ENCODE measurements at regions not wholly inside any gene's neighbourhood (a gene's known extent, or its start where the extent isn't known, plus 50 kb on each side); places are given as distances from the start of the nearest gene placed in this dataset.
A peak's percentile ranks its signal among the peaks of the same experiment; 100 is the strongest.

GRCh38 chr16:31710880-31711279 lies 162.7 kb upstream of the ZNF267 start:
- Mint-ChIP-seq H3K27ac (ENCODE audit: unreplicated experiment) (no peak overlapping the region), H3K27me3 (ENCODE audit: unreplicated experiment) (no peaks in the 10 kb centered on the region), H3K9me3 (ENCODE audit: low read depth, unreplicated experiment) (no peaks in the 10 kb centered on the region), H3K4me3 (ENCODE audit: low read depth, unreplicated experiment) (no peak overlapping the region), H3K4me1 (ENCODE audit: low read depth, unreplicated experiment) (peaks cover 14% of the 10 kb centered on the region), H3K36me3 (ENCODE audit: insufficient read depth, unreplicated experiment) (peaks cover 46% of the 10 kb centered on the region)
- TF ChIP-seq CTCF (IDR thresholded peaks at IDR 0.05; ENCODE audit: unreplicated experiment): no peak
- intact Hi-C loops (cut with micrococcal nuclease; ENCODE audit: unreplicated experiment): loop anchor here (5.0 to 10.0 kb wide), 3 partner anchors 56 to 224 kb away; no protein-coding TSS in a partner anchor
- DNase-seq: no peak
- CTCF ChIA-PET: no interaction called here
- BruUV-seq (replicated peaks): no TSS peak

- CTCF ChIA-PET: no interaction called here
- Mint-ChIP-seq H3K4me3 (ENCODE audit: low read depth, unreplicated experiment) (no peak overlapping the region), H3K9me3 (ENCODE audit: low read depth, unreplicated experiment) (no peaks in the 10 kb centered on the region), H3K27me3 (ENCODE audit: unreplicated experiment) (no peaks in the 10 kb centered on the region), H3K36me3 (ENCODE audit: insufficient read depth, unreplicated experiment) (peaks cover 41% of the 10 kb centered on the region), H3K27ac (ENCODE audit: unreplicated experiment) (peak overlapping the region; percentile 51), H3K4me1 (ENCODE audit: low read depth, unreplicated experiment) (peaks cover 14% of the 10 kb centered on the region)
- BruUV-seq (replicated peaks): no TSS peak
- intact Hi-C loops (cut with micrococcal nuclease; ENCODE audit: unreplicated experiment): loop anchor here (5.0 to 10.0 kb wide), 3 partner anchors 57 to 224 kb away; no protein-coding TSS in a partner anchor
- no peak for DNase-seq
- no peak for TF ChIP-seq CTCF (IDR thresholded peaks at IDR 0.05; ENCODE audit: unreplicated experiment)
Observed at GRCh38 chr16:31711344-31711845, 162.2 kb upstream of the ZNF267 start.

DNA sequence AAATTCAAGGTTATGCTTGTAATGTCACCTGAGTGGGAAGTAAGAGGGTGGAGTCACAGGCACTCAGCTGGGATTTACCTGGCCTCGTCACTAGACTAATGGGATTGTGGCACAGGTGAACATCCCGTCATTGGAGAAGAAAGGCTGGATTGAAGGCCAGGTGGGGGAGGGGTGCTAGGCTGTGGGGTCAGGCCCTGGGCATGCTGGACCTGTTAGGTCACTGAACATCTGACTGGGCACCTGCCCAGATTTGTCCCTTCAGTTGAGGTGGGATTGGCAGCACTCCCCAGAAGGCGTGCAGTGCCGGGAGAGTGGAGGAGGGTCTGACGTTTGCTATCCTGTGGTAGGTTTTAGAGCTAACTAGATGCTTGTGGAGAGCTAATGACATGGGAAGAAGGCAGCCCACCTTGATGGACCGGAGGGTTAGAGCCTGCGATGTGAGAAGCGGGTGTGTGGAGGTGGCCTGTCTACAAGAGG lies 161.5 kb upstream of the ZNF267 start:
- Mint-ChIP-seq H3K9me3 (ENCODE audit: low read depth, unreplicated experiment) (no peaks in the 10 kb centered on the region), H3K27me3 (ENCODE audit: unreplicated experiment) (no peaks in the 10 kb centered on the region), H3K4me1 (ENCODE audit: low read depth, unreplicated experiment) (peaks cover 14% of the 10 kb centered on the region), H3K4me3 (ENCODE audit: low read depth, unreplicated experiment) (peak overlapping the region; percentile 22), H3K27ac (ENCODE audit: unreplicated experiment) (peak overlapping the region; percentile 51), H3K36me3 (ENCODE audit: insufficient read depth, unreplicated experiment) (peaks cover 36% of the 10 kb centered on the region)
- BruUV-seq (replicated peaks): no TSS peak
- DNase-seq: no peak
- CTCF ChIA-PET: no interaction called here
- intact Hi-C loops (cut with micrococcal nuclease; ENCODE audit: unreplicated experiment): loop anchor here (5.0 to 10.0 kb wide), 3 partner anchors 57 to 225 kb away; no protein-coding TSS in a partner anchor
- TF ChIP-seq CTCF (IDR thresholded peaks at IDR 0.05; ENCODE audit: unreplicated experiment): no peak

GRCh38 chr16:31713071-31713944 lies 160.3 kb upstream of the ZNF267 start:
- H3K36me3 Mint-ChIP-seq (ENCODE audit: insufficient read depth, unreplicated experiment): peaks cover 36% of the 10 kb centered on the region
- peak overlapping the region; percentile 93 for H3K4me3 Mint-ChIP-seq (ENCODE audit: low read depth, unreplicated experiment)
- no peak for TF ChIP-seq CTCF (IDR thresholded peaks at IDR 0.05; ENCODE audit: unreplicated experiment)
- intact Hi-C loops (cut with micrococcal nuclease; ENCODE audit: unreplicated experiment): loop anchor here (5.0 to 10.0 kb wide), 3 partner anchors 59 to 226 kb away; no protein-coding TSS in a partner anchor
- H3K27me3 Mint-ChIP-seq (ENCODE audit: unreplicated experiment): no peaks in the 10 kb centered on the region
- DNase-seq: peak; percentile 94
- H3K9me3 Mint-ChIP-seq (ENCODE audit: low read depth, unreplicated experiment): no peaks in the 10 kb centered on the region
- CTCF ChIA-PET: interaction anchor here (1.0 to 1.3 kb wide), 3 partner anchors 9 to 236 kb away, joined by 3 to 4 read pairs (median 4); no protein-coding TSS in a partner anchor
- H3K4me1 Mint-ChIP-seq (ENCODE audit: low read depth, unreplicated experiment): peaks cover 14% of the 10 kb centered on the region
- H3K27ac Mint-ChIP-seq (ENCODE audit: unreplicated experiment): peak overlapping the region; percentile 97
- BruUV-seq (replicated peaks): TSS peak; percentile 43
